ENCODE measurements at regions not wholly inside any gene's neighbourhood (a gene's known extent, or its start where the extent isn't known, plus 50 kb on each side); places are given as distances from the start of the nearest gene placed in this dataset.

DNA sequence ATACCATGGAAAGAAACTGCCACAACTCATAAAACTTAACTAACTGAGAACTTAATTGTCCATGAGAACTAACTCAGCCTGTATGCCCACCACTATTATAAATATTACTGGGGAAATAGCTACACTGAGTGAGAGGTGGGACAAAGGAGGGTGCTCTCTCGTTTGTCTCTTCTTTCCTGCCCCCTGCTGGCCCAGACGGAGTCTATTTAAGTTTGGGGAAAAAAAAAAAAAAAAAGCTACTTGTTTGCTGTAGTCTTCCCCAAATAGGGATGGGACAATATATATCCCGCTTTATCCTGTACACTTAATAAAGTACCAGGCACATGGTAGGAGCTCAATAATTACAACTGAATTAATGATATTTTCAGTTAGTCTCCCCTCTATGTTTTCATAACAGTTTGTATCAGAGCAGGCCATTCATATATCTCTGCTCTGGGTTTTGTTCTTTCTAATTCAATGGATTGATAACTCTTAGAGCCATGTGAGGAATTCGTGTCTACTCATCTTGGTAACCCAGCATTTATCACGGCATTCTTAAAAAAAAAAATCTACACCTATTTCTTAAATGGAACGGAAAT is 647.6 kb upstream of the PKDCC start:
- no peak overlapping the region for H3K4me3 ChIP-seq (ENCODE audit: low read depth in 1 of 3, low read length in 3 of 3)
- no peaks in the 10 kb centered on the region for H3K36me3 ChIP-seq (ENCODE audit: control insufficient read depth in 4 of 4, insufficient read depth in 3 of 4, low read depth in 1 of 4, low read length in 3 of 4)
- peak in 1 of 2 donors; percentile 5 for TF ChIP-seq RAD21 (IDR thresholded peaks at IDR 0.05)
- no peak for TF ChIP-seq NR2F2 (IDR thresholded peaks at IDR 0.05)
- H3K4me1 ChIP-seq (ENCODE audit: control insufficient read depth in 4 of 4, insufficient read depth in 4 of 4, low read length in 3 of 4) = no peaks in the 10 kb centered on the region
- no peak for DNase-seq (ENCODE audit: low spot score)
- H3K9me3 ChIP-seq (ENCODE audit: control insufficient read depth in 4 of 4, low read length in 3 of 4) = peaks cover 0 to 7% (median 0%) of the 10 kb centered on the region in 4 donors
- peaks cover 0 to 6% (median 0%) of the 10 kb centered on the region in 4 donors for H3K27me3 ChIP-seq (ENCODE audit: control insufficient read depth in 4 of 4, insufficient read depth in 4 of 4, low read length in 3 of 4)
- WGBS = 37% methylated on average over 6 of the region's 6 CpGs
- no peak overlapping the region for H3K27ac ChIP-seq (ENCODE audit: low read depth in 1 of 2, low read length in 2 of 2)
- no peak overlapping the region for H3K9ac ChIP-seq (ENCODE audit: low read depth in 1 of 2, low read length in 2 of 2)

DNA sequence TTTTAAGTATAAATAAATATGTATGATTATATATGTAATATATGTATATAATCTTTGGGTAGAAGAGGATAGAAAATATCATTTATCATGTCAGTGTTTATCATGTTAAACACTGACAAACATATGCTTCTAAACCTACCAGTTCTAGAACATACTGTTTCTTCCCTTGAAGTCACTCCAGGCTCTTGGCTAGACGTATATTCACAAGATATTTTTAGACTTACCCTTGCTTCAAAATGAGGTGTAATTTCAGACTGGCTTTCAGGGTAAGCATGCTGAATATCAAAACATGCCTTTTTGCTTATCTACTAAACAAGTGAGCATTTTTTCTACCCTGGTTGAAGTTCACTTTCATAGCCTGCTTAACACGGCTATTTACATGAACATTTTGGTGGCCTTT is 642.4 kb upstream of the PKDCC start:
- no peak for TF ChIP-seq JUND (IDR thresholded peaks at IDR 0.05)
- TF ChIP-seq YY1 (IDR thresholded peaks at IDR 0.05) = no peak
- no peak for TF ChIP-seq FOXA2 (IDR thresholded peaks at IDR 0.05)
- TF ChIP-seq, protein P1, sequence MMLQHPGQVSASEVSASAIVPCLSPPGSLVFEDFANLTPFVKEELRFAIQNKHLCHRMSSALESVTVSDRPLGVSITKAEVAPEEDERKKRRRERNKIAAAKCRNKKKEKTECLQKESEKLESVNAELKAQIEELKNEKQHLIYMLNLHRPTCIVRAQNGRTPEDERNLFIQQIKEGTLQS (IDR thresholded peaks at IDR 0.05) = no peak
- TF ChIP-seq GABPA (IDR thresholded peaks at IDR 0.05 in 1 of 2, conservative IDR thresholded peaks at IDR 0.05 in 1 of 2) = no peak
- no peak for TF ChIP-seq RAD21 (IDR thresholded peaks at IDR 0.05)
- peaks cover 0 to 8% (median 0%) of the 10 kb centered on the region in 4 donors for H3K27me3 ChIP-seq (ENCODE audit: control insufficient read depth in 4 of 4, insufficient read depth in 4 of 4, low read length in 3 of 4)
- WGBS = 66% methylated on average over 2 of the region's 2 CpGs

GRCh38 chr2:41409328-41409727 is 638.5 kb upstream of the PKDCC start:
- Histone ChIP-seq H3K4me1 (ENCODE audit: control insufficient read depth in 4 of 4, insufficient read depth in 4 of 4, low read length in 3 of 4) (no peaks in the 10 kb centered on the region), H3K27ac (ENCODE audit: low read depth in 1 of 2, low read length in 2 of 2) (no peak overlapping the region), H3K9ac (ENCODE audit: low read depth in 1 of 2, low read length in 2 of 2) (no peak overlapping the region), H3K27me3 (ENCODE audit: control insufficient read depth in 4 of 4, insufficient read depth in 4 of 4, low read length in 3 of 4) (peaks cover 0 to 2% (median 0%) of the 10 kb centered on the region in 4 donors), H3K9me3 (ENCODE audit: control insufficient read depth in 4 of 4, low read length in 3 of 4) (no peaks in the 10 kb centered on the region), H3K4me3 (ENCODE audit: low read depth in 1 of 3, low read length in 3 of 3) (no peak overlapping the region), H3K36me3 (ENCODE audit: control insufficient read depth in 4 of 4, insufficient read depth in 3 of 4, low read depth in 1 of 4, low read length in 3 of 4) (no peaks in the 10 kb centered on the region)
- TF ChIP-seq JUND (IDR thresholded peaks at IDR 0.05) (no peak), GABPA (IDR thresholded peaks at IDR 0.05 in 1 of 2, conservative IDR thresholded peaks at IDR 0.05 in 1 of 2) (no peak), MAX (IDR thresholded peaks at IDR 0.05) (no peak), RXRA (IDR thresholded peaks at IDR 0.05) (no peak), TAF1 (conservative IDR thresholded peaks at IDR 0.05) (no peak), NR2F2 (IDR thresholded peaks at IDR 0.05) (no peak), HNF4G (IDR thresholded peaks at IDR 0.05) (no peak), RAD21 (IDR thresholded peaks at IDR 0.05) (no peak), FOXA1 (IDR thresholded peaks at IDR 0.05) (no peak), EGR1 (IDR thresholded peaks at IDR 0.05; ENCODE audit: low read depth in 2 of 2) (no peak), HNF4A (conservative IDR thresholded peaks at IDR 0.05) (no peak), YY1 (IDR thresholded peaks at IDR 0.05) (no peak), SP1 (IDR thresholded peaks at IDR 0.05) (no peak), FOXA2 (IDR thresholded peaks at IDR 0.05) (no peak), REST (IDR thresholded peaks at IDR 0.05) (no peak), CTCF (IDR thresholded peaks at IDR 0.05; ENCODE audit: low read depth, low read length, missing input control) (no peak)
- TF ChIP-seq, protein P1 (IDR thresholded peaks at IDR 0.05) = no peak
- TF ChIP-seq, protein P2, sequence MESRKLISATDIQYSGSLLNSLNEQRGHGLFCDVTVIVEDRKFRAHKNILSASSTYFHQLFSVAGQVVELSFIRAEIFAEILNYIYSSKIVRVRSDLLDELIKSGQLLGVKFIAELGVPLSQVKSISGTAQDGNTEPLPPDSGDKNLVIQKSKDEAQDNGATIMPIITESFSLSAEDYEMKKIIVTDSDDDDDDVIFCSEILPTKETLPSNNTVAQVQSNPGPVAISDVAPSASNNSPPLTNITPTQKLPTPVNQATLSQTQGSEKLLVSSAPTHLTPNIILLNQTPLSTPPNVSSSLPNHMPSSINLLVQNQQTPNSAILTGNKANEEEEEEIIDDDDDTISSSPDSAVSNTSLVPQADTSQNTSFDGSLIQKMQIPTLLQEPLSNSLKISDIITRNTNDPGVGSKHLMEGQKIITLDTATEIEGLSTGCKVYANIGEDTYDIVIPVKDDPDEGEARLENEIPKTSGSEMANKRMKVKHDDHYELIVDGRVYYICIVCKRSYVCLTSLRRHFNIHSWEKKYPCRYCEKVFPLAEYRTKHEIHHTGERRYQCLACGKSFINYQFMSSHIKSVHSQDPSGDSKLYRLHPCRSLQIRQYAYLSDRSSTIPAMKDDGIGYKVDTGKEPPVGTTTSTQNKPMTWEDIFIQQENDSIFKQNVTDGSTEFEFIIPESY (IDR thresholded peaks at IDR 0.05) = no peak
- 63% methylated on average over 4 of the region's 4 CpGs for WGBS
- no peak for DNase-seq (ENCODE audit: low spot score)

More for the DNA sequence above, 642.4 kb upstream of the PKDCC start:
- no peak for DNase-seq (ENCODE audit: low spot score)
- H3K9ac ChIP-seq (ENCODE audit: low read depth in 1 of 2, low read length in 2 of 2) = no peak overlapping the region
- H3K9me3 ChIP-seq (ENCODE audit: control insufficient read depth in 4 of 4, low read length in 3 of 4) = no peaks in the 10 kb centered on the region
- H3K36me3 ChIP-seq (ENCODE audit: control insufficient read depth in 4 of 4, insufficient read depth in 3 of 4, low read depth in 1 of 4, low read length in 3 of 4) = no peaks in the 10 kb centered on the region
- H3K27ac ChIP-seq (ENCODE audit: low read depth in 1 of 2, low read length in 2 of 2) = no peak overlapping the region
- H3K4me1 ChIP-seq (ENCODE audit: control insufficient read depth in 4 of 4, insufficient read depth in 4 of 4, low read length in 3 of 4) = no peaks in the 10 kb centered on the region
- no peak overlapping the region for H3K4me3 ChIP-seq (ENCODE audit: low read depth in 1 of 3, low read length in 3 of 3)
